Stomach (tissue), 8 donors: ENCODE measurements at regions not wholly inside any gene's neighbourhood (a gene's known extent, or its start where the extent isn't known, plus 50 kb on each side); places are given as distances from the start of the nearest gene placed in this dataset.

Experiments used
- DNase-seq, 2 donors: peaks; one replicate each; pipeline versions ENCODE4 v3.0.0 to v3.0.0-alpha.2; 2013 to 2019
- H3K27ac ChIP-seq, 5 donors: fragments of 200-600 bp in 4 of 5; sonication (generic) in 4 of 5; one replicate each; pipeline ENCODE4 v1.5.1; 2013 to 2019; ENCODE audit warnings: mild to moderate bottlenecking in 1 of 5, moderate library complexity in 1 of 5
- H3K27me3 ChIP-seq, 3 donors: fragments of 200-600 bp; sonication (generic); one replicate each; pipeline ENCODE4 v1.5.1; 2017 to 2019; ENCODE audit warnings: mixed run types in 1 of 3
- H3K36me3 ChIP-seq, 4 donors: fragments of 200-600 bp; sonication (generic); 1 replicate in 3 of 4; 2 replicates in 1 of 4; pipeline ENCODE4 v1.5.1; 2016 to 2019
- H3K4me1 ChIP-seq, 4 donors: fragments of 200-600 bp; sonication (generic); one replicate each; pipeline ENCODE4 v1.5.1; 2016 to 2019
- H3K4me3 ChIP-seq, 4 donors: fragments of 200-600 bp; sonication (generic) in 3 of 4; one replicate each; pipeline ENCODE4 v1.5.1; 2016 to 2019; ENCODE audit warnings: mild to moderate bottlenecking in 1 of 4
- H3K9me3 ChIP-seq, 4 donors: fragments of 200-600 bp; sonication (generic); one replicate each; pipeline ENCODE4 v1.5.1; 2016 to 2019
- EP300 ChIP-seq: sonication (generic); formaldehyde crosslinking; IDR thresholded peaks from one replicate; pipeline ENCODE4 v1.6.1; 2017; ENCODE audit warnings: antibody characterized with exemption
- POLR2A ChIP-seq, 4 donors: fragments of 450-650 bp; IDR thresholded peaks; one replicate each; pipeline ENCODE4 v1.6.1; 2016; ENCODE audit warnings: antibody characterized with exemption in 4 of 4, control low read depth in 2 of 4, mild to moderate bottlenecking in 1 of 4, moderate library complexity in 1 of 4
- POLR2AphosphoS5 ChIP-seq, 3 donors: sonication (generic); formaldehyde crosslinking; IDR thresholded peaks; one replicate each; pipeline ENCODE4 v1.6.1; 2016; ENCODE audit warnings: antibody characterized with exemption in 3 of 3
- WGBS, 5 donors: extraction: QIAGEN DNeasy Blood & Tissue Kit in 3 of 5; methylation state at CpG; one replicate each; pipeline versions ENCODE4 v1.1.5 to v1.1.7; 2013 to 2018; 5-methylcytosine and 5-hydroxymethylcytosine counted together
- intact Hi-C: fragments of 100-400 bp; cut with DNase I; formaldehyde crosslinking; loops from one replicate; pipeline ENCODE4 v1.15.1; 2023; ENCODE audit warnings: low total_unique reads
- TF ChIP-seq, protein P1 (sequence below), 7 experiments: fragments of 450-650 bp in 4 of 7; fragments of 200-600 bp in 3 of 7; sonication (generic) in 3 of 7; IDR thresholded peaks; one replicate each; pipeline ENCODE4 v1.5.1; 2016 to 2019; ENCODE audit warnings: antibody characterized with exemption in 7 of 7, control low read depth in 2 of 7, mild to moderate bottlenecking in 1 of 7
- donor health status: healthy with polysubstance abuse.
- donor health status: Bipolar disorder and iron deficiency.
- donor health status: healthy.

DNA sequence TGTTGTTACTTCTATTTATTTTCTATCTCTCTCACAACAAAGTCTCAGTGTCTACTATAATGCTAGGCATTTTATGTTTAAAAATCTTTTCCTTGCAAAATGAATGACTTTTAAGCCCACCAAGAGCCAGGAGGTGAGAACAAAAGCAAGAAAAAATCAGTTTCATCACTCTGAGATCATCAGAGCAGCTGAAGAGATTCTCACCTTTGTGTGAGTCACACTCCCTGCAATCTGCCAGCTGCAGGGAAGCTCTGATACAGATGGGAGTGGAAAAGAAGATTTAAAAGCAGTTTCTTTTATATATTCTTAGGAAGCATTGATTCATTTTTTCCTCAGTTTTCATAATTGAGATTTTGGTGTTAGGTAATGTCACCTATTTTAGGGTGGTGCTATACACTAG is 107.6 kb downstream of the LHX9 start:
- Histone ChIP-seq H3K4me3 (no peak overlapping the region), H3K9me3 (no peaks in the 10 kb centered on the region), H3K36me3 (no peaks in the 10 kb centered on the region), H3K27ac (no peak overlapping the region), H3K4me1 (no peaks in the 10 kb centered on the region), H3K27me3 (no peaks in the 10 kb centered on the region)
- intact Hi-C loops, result no loop called here
- no peak for DNase-seq
- TF ChIP-seq, protein P1, sequence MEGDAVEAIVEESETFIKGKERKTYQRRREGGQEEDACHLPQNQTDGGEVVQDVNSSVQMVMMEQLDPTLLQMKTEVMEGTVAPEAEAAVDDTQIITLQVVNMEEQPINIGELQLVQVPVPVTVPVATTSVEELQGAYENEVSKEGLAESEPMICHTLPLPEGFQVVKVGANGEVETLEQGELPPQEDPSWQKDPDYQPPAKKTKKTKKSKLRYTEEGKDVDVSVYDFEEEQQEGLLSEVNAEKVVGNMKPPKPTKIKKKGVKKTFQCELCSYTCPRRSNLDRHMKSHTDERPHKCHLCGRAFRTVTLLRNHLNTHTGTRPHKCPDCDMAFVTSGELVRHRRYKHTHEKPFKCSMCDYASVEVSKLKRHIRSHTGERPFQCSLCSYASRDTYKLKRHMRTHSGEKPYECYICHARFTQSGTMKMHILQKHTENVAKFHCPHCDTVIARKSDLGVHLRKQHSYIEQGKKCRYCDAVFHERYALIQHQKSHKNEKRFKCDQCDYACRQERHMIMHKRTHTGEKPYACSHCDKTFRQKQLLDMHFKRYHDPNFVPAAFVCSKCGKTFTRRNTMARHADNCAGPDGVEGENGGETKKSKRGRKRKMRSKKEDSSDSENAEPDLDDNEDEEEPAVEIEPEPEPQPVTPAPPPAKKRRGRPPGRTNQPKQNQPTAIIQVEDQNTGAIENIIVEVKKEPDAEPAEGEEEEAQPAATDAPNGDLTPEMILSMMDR (IDR thresholded peaks at IDR 0.05), result no peak
- TF ChIP-seq POLR2A (IDR thresholded peaks at IDR 0.05) (no peak), EP300 (no peak)

DNA sequence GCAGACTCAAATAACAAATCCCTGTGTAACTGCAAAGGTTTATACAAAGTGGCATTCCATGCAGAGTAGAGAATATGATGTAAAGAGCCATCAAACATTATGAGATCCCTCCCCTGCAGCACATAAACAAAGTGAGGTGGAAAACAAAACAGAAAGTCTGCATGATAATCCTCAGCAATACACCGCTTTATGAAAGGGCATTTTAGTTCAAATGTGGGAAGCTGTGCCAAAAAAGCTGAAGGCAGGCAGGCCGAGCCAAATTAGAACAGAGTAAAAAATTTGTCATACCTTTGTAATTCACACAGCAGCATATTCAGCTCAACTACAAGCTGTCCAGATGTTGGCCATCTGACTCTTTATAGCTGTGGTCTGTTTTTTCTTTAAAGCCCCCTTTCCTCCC is 113.5 kb downstream of the LHX9 start:
- H3K27me3 ChIP-seq, result no peaks in the 10 kb centered on the region
- peak in 1 of 2 donors; percentile 9 for DNase-seq
- no peak overlapping the region for H3K27ac ChIP-seq
- TF ChIP-seq, protein P1 (IDR thresholded peaks at IDR 0.05), result no peak
- TF ChIP-seq EP300 (no peak), POLR2A (IDR thresholded peaks at IDR 0.05) (no peak), POLR2AphosphoS5 (IDR thresholded peaks at IDR 0.05) (no peak)
- intact Hi-C loops, result no loop called here
- H3K4me1 ChIP-seq, result peaks cover 0 to 9% (median 0%) of the 10 kb centered on the region in 4 donors
- no peaks in the 10 kb centered on the region for H3K36me3 ChIP-seq
- WGBS, 5 donors, result 32 to 58% (median 46%) methylated on average over 2 of the region's 2 CpGs
- H3K9me3 ChIP-seq, result no peaks in the 10 kb centered on the region
- H3K4me3 ChIP-seq, result no peak overlapping the region

DNA sequence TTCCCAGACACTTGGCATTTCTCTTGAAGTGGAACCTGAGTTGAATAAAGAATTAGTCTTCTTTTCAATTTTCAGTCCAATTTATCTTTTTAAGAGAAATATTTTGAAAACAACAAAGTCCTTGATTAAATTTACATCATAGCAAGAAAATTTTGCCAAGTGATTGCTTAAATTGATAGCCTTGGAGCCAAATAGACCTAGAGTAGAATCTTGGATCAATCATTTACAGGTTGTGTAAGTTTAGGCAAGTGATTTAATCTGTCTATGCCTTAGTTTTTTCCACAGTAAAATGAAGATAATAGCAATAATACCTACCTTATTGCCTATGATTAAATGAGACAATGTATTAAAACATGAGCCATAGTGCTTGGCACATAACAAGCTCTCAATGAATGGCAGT is 113.9 kb downstream of the LHX9 start:
- no peak overlapping the region for H3K4me3 ChIP-seq
- intact Hi-C loops, result no loop called here
- H3K27me3 ChIP-seq, result no peaks in the 10 kb centered on the region
- DNase-seq, result no peak
- no peaks in the 10 kb centered on the region for H3K36me3 ChIP-seq
- no peak overlapping the region for H3K27ac ChIP-seq
- no peaks in the 10 kb centered on the region for H3K9me3 ChIP-seq
- peaks cover 0 to 9% (median 0%) of the 10 kb centered on the region in 4 donors for H3K4me1 ChIP-seq
- TF ChIP-seq POLR2A (IDR thresholded peaks at IDR 0.05), result no peak
- no peak for TF ChIP-seq EP300
- TF ChIP-seq, protein P1 (IDR thresholded peaks at IDR 0.05), result no peak
- TF ChIP-seq POLR2AphosphoS5 (IDR thresholded peaks at IDR 0.05), result no peak

DNA sequence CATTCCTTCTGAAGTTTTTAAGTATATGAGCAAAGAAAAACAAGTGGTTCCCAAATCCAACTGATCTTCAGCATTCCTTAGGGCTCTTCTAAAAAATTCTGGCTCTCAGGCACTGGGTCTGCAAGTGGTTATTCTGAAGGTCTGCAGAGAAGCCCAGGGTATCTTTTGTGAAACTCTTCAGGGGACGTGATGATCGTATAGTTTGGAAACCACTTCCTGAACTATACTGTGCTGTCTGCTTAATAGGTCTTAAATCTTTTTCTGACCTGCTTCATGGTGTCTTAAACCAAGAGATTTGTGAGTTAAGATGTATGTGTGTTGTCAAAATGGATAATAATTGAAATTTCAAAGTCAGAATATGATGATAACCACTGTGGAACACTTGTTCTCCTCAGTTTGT is 115.5 kb downstream of the LHX9 start:
- H3K27ac ChIP-seq, result no peak overlapping the region
- H3K4me3 ChIP-seq, result no peak overlapping the region
- no peak for TF ChIP-seq POLR2AphosphoS5 (IDR thresholded peaks at IDR 0.05)
- TF ChIP-seq, protein P1 (IDR thresholded peaks at IDR 0.05), result no peak
- TF ChIP-seq POLR2A (IDR thresholded peaks at IDR 0.05), result no peak
- no peak for TF ChIP-seq EP300
- 51 to 63% (median 59%) methylated on average over 2 of the region's 2 CpGs for WGBS, 5 donors
- H3K27me3 ChIP-seq, result no peaks in the 10 kb centered on the region
- intact Hi-C loops, result no loop called here
- H3K4me1 ChIP-seq, result peaks cover 0 to 9% (median 0%) of the 10 kb centered on the region in 4 donors
- no peaks in the 10 kb centered on the region for H3K9me3 ChIP-seq
- no peaks in the 10 kb centered on the region for H3K36me3 ChIP-seq
- no peak for DNase-seq

DNA sequence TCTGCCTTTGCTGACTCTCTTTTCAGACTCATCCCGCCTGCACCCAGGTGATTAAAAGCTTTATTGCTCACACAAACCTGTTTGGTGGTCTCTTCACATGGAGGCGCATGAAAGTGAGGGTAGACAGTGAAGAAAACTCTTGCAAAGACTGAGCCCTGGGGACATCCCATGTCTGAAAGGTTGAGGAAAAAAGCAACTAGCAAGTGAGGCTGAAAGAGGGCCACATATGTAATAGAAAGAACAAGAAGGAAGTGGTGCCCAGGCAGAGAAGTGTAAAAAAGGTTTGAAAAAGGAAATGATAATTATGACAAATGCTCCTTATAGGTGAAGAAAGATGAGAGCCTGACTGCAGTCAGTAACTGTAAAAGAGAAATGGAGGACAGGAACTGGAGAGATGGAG is 115.9 kb upstream of the NEK7 start:
- DNase-seq, result no peak
- no peak overlapping the region for H3K4me3 ChIP-seq
- H3K4me1 ChIP-seq, result no peaks in the 10 kb centered on the region
- H3K27ac ChIP-seq, result no peak overlapping the region
- no peaks in the 10 kb centered on the region for H3K36me3 ChIP-seq
- 82 to 87% (median 84%) methylated on average over 2 of the region's 2 CpGs for WGBS, 5 donors
- no peak for TF ChIP-seq EP300
- TF ChIP-seq, protein P1 (IDR thresholded peaks at IDR 0.05), result no peak
- no peak for TF ChIP-seq POLR2A (IDR thresholded peaks at IDR 0.05)
- no peak for TF ChIP-seq POLR2AphosphoS5 (IDR thresholded peaks at IDR 0.05)
- no peaks in the 10 kb centered on the region for H3K9me3 ChIP-seq
- H3K27me3 ChIP-seq, result no peaks in the 10 kb centered on the region
- intact Hi-C loops, result no loop called here
